ENCODE measurements at regions not wholly inside any gene's neighbourhood (a gene's known extent, or its start where the extent isn't known, plus 50 kb on each side); places are given as distances from the start of the nearest gene placed in this dataset.

GRCh38 chr5:57338868-57339340 lies 143.7 kb downstream of the ACTBL2 start:
- no peak for TF ChIP-seq GATA2 (IDR thresholded peaks at IDR 0.05; ENCODE audit: low read depth, low read length)
- TF ChIP-seq GATA3 (IDR thresholded peaks at IDR 0.05; ENCODE audit: low read depth, low read length) = no peak

Measured in SH-SY5Y (cell line).